H9 (cell line): ENCODE measurements at regions not wholly inside any gene's neighbourhood (a gene's known extent, or its start where the extent isn't known, plus 50 kb on each side); places are given as distances from the start of the nearest gene placed in this dataset.
A peak's percentile ranks its signal among the peaks of the same experiment; 100 is the strongest.

Experiments
- DNase-seq: peaks from one replicate; pipeline ENCODE4 v3.0.0-alpha.2; 2017
- H2AFZ ChIP-seq: one replicate; pipeline ENCODE4 v1.6.1; 2013; ENCODE audit warnings: mild to moderate bottlenecking, low read length, control low read depth, moderate library complexity
- H2AK5ac ChIP-seq: 2 replicates; pipeline ENCODE4 v1.6.1; 2013; ENCODE audit warnings: low read length, control low read depth, mixed read lengths; ENCODE audit not compliant: insufficient read length
- H2BK120ac ChIP-seq: one replicate; pipeline ENCODE4 v1.6.1; 2013; ENCODE audit warnings: low read depth, mild to moderate bottlenecking, low read length, control low read depth, inconsistent platforms; ENCODE audit not compliant: poor library complexity, severe bottlenecking
- H2BK12ac ChIP-seq: 2 replicates; pipeline ENCODE4 v1.6.1; 2013; ENCODE audit warnings: low read length, control low read depth, mixed read lengths, low read depth; ENCODE audit not compliant: insufficient read length
- H2BK15ac ChIP-seq: 2 replicates; pipeline ENCODE4 v1.6.1; 2013; ENCODE audit warnings: low read depth, low read length, control low read depth
- H2BK20ac ChIP-seq: one replicate; pipeline ENCODE4 v1.6.1; 2013; ENCODE audit warnings: low read depth, mild to moderate bottlenecking, low read length, control low read depth, inconsistent platforms; ENCODE audit not compliant: poor library complexity, severe bottlenecking
- H2BK5ac ChIP-seq: 2 replicates; pipeline ENCODE4 v1.6.1; 2013; ENCODE audit warnings: low read length, control low read depth, mixed read lengths; ENCODE audit not compliant: insufficient read length
- H3K14ac ChIP-seq: 2 replicates; pipeline ENCODE4 v1.6.1; 2013; ENCODE audit warnings: low read length, control low read depth; ENCODE audit not compliant: insufficient read depth
- H3K18ac ChIP-seq: 2 replicates; pipeline ENCODE4 v1.6.1; 2013; ENCODE audit warnings: low read depth, mild to moderate bottlenecking, mixed read lengths, low read length, control low read depth; ENCODE audit not compliant: insufficient read length
- H3K23ac ChIP-seq: 2 replicates; pipeline ENCODE4 v1.6.1; 2013; ENCODE audit warnings: low read length, control low read depth, mixed read lengths, low read depth; ENCODE audit not compliant: insufficient read length
- H3K23me2 ChIP-seq: 2 replicates; pipeline ENCODE4 v1.6.1; 2013; ENCODE audit warnings: low read depth, mild to moderate bottlenecking, mixed read lengths, low read length, control low read depth; ENCODE audit not compliant: insufficient read length, poor library complexity, severe bottlenecking
- H3K27ac ChIP-seq: 2 replicates; pipeline ENCODE4 v1.5.1; 2013; ENCODE audit warnings: low read length, control low read depth, mixed read lengths, low read depth; ENCODE audit not compliant: insufficient read length
- H3K27me3 ChIP-seq: 2 replicates; pipeline ENCODE4 v1.6.1; 2013; ENCODE audit warnings: low read length, control low read depth, inconsistent platforms; ENCODE audit not compliant: insufficient read depth
- H3K4ac ChIP-seq: 2 replicates; pipeline ENCODE4 v1.6.1; 2013; ENCODE audit warnings: low read depth, mild to moderate bottlenecking, control low read depth, inconsistent platforms, low read length, moderate library complexity
- H3K4me1 ChIP-seq: 2 replicates; pipeline ENCODE4 v1.6.1; 2013; ENCODE audit warnings: low read length, control low read depth, inconsistent platforms; ENCODE audit not compliant: insufficient read depth
- H3K4me2 ChIP-seq: 2 replicates; pipeline ENCODE4 v1.6.1; 2013; ENCODE audit warnings: low read length, control low read depth, mixed read lengths; ENCODE audit not compliant: insufficient read length, insufficient read depth
- H3K56ac ChIP-seq: 2 replicates; pipeline ENCODE4 v1.6.1; 2013; ENCODE audit warnings: low read depth, mild to moderate bottlenecking, mixed read lengths, low read length, control low read depth; ENCODE audit not compliant: insufficient read length
- H3K79me1 ChIP-seq: 2 replicates; pipeline ENCODE4 v1.6.1; 2013; ENCODE audit warnings: low read depth, mild to moderate bottlenecking, moderate library complexity, low read length, control low read depth, inconsistent platforms; ENCODE audit not compliant: insufficient read depth, poor library complexity, severe bottlenecking
- H3K79me2 ChIP-seq: 2 replicates; pipeline ENCODE4 v1.6.1; 2013; ENCODE audit warnings: low read length, control low read depth, inconsistent platforms; ENCODE audit not compliant: insufficient read depth
- H3K9ac ChIP-seq: 2 replicates; pipeline ENCODE4 v1.6.1; 2013; ENCODE audit warnings: low read length, control low read depth, mixed read lengths; ENCODE audit not compliant: insufficient read length; ENCODE audit errors: extremely low read depth
- H3K9me3 ChIP-seq: one replicate; pipeline ENCODE4 v1.6.1; 2013; ENCODE audit warnings: low read depth, low read length, inconsistent platforms; ENCODE audit not compliant: control insufficient read depth
- H3T11ph ChIP-seq: one replicate; pipeline ENCODE4 v1.6.1; 2013; ENCODE audit warnings: mild to moderate bottlenecking, low read length, control low read depth, inconsistent platforms
- H4K20me1 ChIP-seq: one replicate; pipeline ENCODE4 v1.6.1; 2013; ENCODE audit not compliant: control insufficient read depth, insufficient read length, insufficient read depth
- H4K5ac ChIP-seq: 2 replicates; pipeline ENCODE4 v1.6.1; 2013; ENCODE audit warnings: low read depth, mild to moderate bottlenecking, mixed read lengths, low read length, control low read depth; ENCODE audit not compliant: insufficient read length
- H4K8ac ChIP-seq: replicated peaks from 2 replicates; pipeline ENCODE4 v1.6.1; 2013; ENCODE audit warnings: low read length, control low read depth, mixed read lengths, low read depth; ENCODE audit not compliant: insufficient read length
- H4K91ac ChIP-seq: 2 replicates; pipeline ENCODE4 v1.6.1; 2013; ENCODE audit warnings: low read depth, mild to moderate bottlenecking, moderate library complexity, mixed read lengths, low read length, control low read depth; ENCODE audit not compliant: insufficient read length
- H3K27ac Mint-ChIP-seq, 3 experiments: 2 replicates in 2 of 3; 3 replicates in 1 of 3; pipeline ENCODE4 v1.8.0; 2020 to 2021; ENCODE audit warnings: mixed read lengths in 3 of 3, mild to moderate bottlenecking in 1 of 3, moderate library complexity in 1 of 3
- H3K27me3 Mint-ChIP-seq: 2 replicates; pipeline ENCODE4 v1.8.0; 2021; ENCODE audit warnings: low read depth, mild to moderate bottlenecking, moderate library complexity, mixed read lengths
- H3K36me3 Mint-ChIP-seq, 3 experiments: 2 replicates in 2 of 3; 3 replicates in 1 of 3; pipeline ENCODE4 v1.8.0; 2020 to 2021; ENCODE audit warnings: low read depth in 3 of 3, mixed read lengths in 3 of 3; ENCODE audit not compliant: insufficient read depth in 1 of 3
- H3K4me1 Mint-ChIP-seq, 2 experiments: 2 replicates each; pipeline ENCODE4 v1.8.0; 2020; ENCODE audit warnings: mixed read lengths in 2 of 2
- H3K4me3 Mint-ChIP-seq, 2 experiments: 2 replicates in 1 of 2; 3 replicates in 1 of 2; pipeline ENCODE4 v1.8.0; 2020 to 2021; ENCODE audit warnings: mild to moderate bottlenecking in 2 of 2, mixed read lengths in 2 of 2, moderate library complexity in 1 of 2
- H3K9me3 Mint-ChIP-seq, 2 experiments: 2 replicates in 1 of 2; 3 replicates in 1 of 2; pipeline ENCODE4 v1.8.0; 2020; ENCODE audit warnings: mild to moderate bottlenecking in 2 of 2, mixed read lengths in 2 of 2, moderate library complexity in 1 of 2
- WGBS: extraction: QIAGEN DNeasy Blood & Tissue Kit; methylation state at CpG from one replicate; pipeline ENCODE4 v1.1.7; 2013; ENCODE audit warnings: missing lambda C conversion rate, low lambda C conversion rate, mixed read lengths; ENCODE audit not compliant: insufficient read length; ENCODE audit errors: extremely low coverage; 5-methylcytosine and 5-hydroxymethylcytosine counted together
- TF ChIP-seq, protein P1 (sequence below): fragments of 200-600 bp; sonication (generic); conservative IDR thresholded peaks from 3 replicates; pipeline ENCODE4 v1.8.0; 2021; ENCODE audit warnings: antibody characterized with exemption, mild to moderate bottlenecking

DNA sequence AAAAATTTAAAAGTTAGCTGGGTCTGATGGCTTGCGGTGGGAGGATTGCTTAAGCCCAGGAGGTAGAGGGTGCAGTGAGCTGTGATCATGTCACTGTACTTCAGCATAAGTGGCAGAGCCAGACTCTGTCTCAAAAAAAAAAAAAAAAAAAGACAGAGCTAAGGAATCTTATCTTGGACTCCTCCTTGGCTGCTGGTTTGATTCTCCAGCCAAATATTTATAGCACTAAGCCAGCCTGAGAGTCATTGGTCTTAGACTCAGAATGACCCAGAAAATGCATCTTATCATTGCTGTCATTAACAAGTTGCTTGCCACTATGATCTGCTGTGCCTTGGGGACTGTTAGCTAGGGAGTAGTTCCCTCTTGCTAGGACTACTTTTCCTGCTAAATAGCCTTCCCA lies 164.7 kb downstream of the GNAT3 start:
- no peaks in the 10 kb centered on the region for H3K9me3 Mint-ChIP-seq
- Histone ChIP-seq H3K56ac (no peak overlapping the region), H4K20me1 (no peaks in the 10 kb centered on the region), H3K79me2 (no peaks in the 10 kb centered on the region), H4K5ac (no peak overlapping the region), H2BK120ac (no peak overlapping the region), H3T11ph (no peak overlapping the region), H2BK15ac (no peak overlapping the region), H3K4me2 (no peak overlapping the region), H3K27me3 (no peaks in the 10 kb centered on the region), H3K14ac (no peak overlapping the region), H3K23ac (no peak overlapping the region), H3K4ac (no peak overlapping the region), H3K27ac (no peak overlapping the region), H4K91ac (no peak overlapping the region), H3K23me2 (no peaks in the 10 kb centered on the region), H3K4me1 (no peaks in the 10 kb centered on the region), H2BK5ac (no peak overlapping the region), H2BK12ac (no peak overlapping the region), H3K79me1 (no peaks in the 10 kb centered on the region), H3K9ac (no peak overlapping the region), H3K18ac (no peak overlapping the region), H2AK5ac (no peak overlapping the region), H2AFZ (no peak overlapping the region), H2BK20ac (no peak overlapping the region), H4K8ac (no peak overlapping the region), H3K9me3 (no peaks in the 10 kb centered on the region)
- H3K4me3 Mint-ChIP-seq: no peak overlapping the region
- no peak for DNase-seq
- no CpG with 5 or more reads among the region's 1 CpG for WGBS
- no peaks in the 10 kb centered on the region for H3K4me1 Mint-ChIP-seq
- TF ChIP-seq, protein P1, sequence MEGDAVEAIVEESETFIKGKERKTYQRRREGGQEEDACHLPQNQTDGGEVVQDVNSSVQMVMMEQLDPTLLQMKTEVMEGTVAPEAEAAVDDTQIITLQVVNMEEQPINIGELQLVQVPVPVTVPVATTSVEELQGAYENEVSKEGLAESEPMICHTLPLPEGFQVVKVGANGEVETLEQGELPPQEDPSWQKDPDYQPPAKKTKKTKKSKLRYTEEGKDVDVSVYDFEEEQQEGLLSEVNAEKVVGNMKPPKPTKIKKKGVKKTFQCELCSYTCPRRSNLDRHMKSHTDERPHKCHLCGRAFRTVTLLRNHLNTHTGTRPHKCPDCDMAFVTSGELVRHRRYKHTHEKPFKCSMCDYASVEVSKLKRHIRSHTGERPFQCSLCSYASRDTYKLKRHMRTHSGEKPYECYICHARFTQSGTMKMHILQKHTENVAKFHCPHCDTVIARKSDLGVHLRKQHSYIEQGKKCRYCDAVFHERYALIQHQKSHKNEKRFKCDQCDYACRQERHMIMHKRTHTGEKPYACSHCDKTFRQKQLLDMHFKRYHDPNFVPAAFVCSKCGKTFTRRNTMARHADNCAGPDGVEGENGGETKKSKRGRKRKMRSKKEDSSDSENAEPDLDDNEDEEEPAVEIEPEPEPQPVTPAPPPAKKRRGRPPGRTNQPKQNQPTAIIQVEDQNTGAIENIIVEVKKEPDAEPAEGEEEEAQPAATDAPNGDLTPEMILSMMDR: no peak
- no peaks in the 10 kb centered on the region for H3K27me3 Mint-ChIP-seq
- peak overlapping the region in 1 of 3 experiments; percentile 80; a peak in 1 of 7 replicates for H3K27ac Mint-ChIP-seq
- no peaks in the 10 kb centered on the region for H3K36me3 Mint-ChIP-seq
